Ascending aorta (tissue), 2 donors: ENCODE measurements at regions not wholly inside any gene's neighbourhood (a gene's known extent, or its start where the extent isn't known, plus 50 kb on each side); places are given as distances from the start of the nearest gene placed in this dataset.

Experiments
- DNase-seq, 2 donors: peaks; one replicate each; pipeline ENCODE4 v3.0.0-alpha.2; 2019; ENCODE audit warnings: low spot score in 2 of 2
- H3K27ac ChIP-seq, 2 donors: fragments of 200-600 bp; sonication (generic); one replicate each; pipeline ENCODE4 v1.5.1; 2016 to 2017; ENCODE audit warnings: mild to moderate bottlenecking in 1 of 2
- H3K27me3 ChIP-seq: fragments of 200-600 bp; sonication (generic); one replicate; pipeline ENCODE4 v1.5.1; 2017
- H3K36me3 ChIP-seq, 2 donors: fragments of 200-600 bp; sonication (generic); one replicate each; pipeline ENCODE4 v1.5.1; 2016
- H3K4me1 ChIP-seq, 2 donors: fragments of 200-600 bp; sonication (generic); one replicate each; pipeline ENCODE4 v1.5.1; 2016 to 2017; ENCODE audit warnings: mild to moderate bottlenecking in 1 of 2
- H3K4me3 ChIP-seq, 2 donors: fragments of 200-600 bp; sonication (generic); one replicate each; pipeline ENCODE4 v1.5.1; 2016 to 2017; ENCODE audit warnings: mild to moderate bottlenecking in 1 of 2
- H3K9me3 ChIP-seq, 2 donors: fragments of 200-600 bp; sonication (generic); one replicate each; pipeline ENCODE4 v1.5.1; 2016
- intact Hi-C: fragments of 100-400 bp; cut with DNase I; formaldehyde crosslinking; loops from one replicate; pipeline ENCODE4 v1.15.1; 2023
- TF ChIP-seq, protein P1 (sequence below), 3 experiments: fragments of 200-600 bp in 2 of 3; fragments of 450-650 bp in 1 of 3; sonication (generic) in 2 of 3; IDR thresholded peaks; one replicate each; pipeline ENCODE4 v1.5.1; 2016 to 2019; ENCODE audit warnings: antibody characterized with exemption in 3 of 3, mild to moderate bottlenecking in 1 of 3, moderate library complexity in 1 of 3

DNA sequence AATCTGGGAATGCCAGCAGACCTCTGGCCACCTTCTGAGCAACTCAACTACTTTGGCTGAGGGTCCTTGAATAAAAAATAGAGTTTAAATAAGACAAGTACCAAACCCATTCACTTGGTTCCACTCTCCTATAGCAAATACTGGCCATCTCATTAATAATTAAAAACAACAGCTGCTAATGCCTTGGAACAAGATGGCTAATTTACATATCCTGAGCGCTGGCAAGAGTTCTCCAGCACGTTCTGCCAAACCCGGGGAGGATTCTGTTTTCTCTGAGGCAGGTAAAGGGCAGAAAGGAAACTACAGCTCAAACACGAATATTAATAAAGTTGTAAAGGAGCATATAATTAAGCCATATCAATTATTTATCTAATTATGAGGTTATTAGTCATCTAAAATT lies 1123.7 kb downstream of the TDRD15 start:
- intact Hi-C loops = no loop called here
- H3K9me3 ChIP-seq = no peaks in the 10 kb centered on the region
- DNase-seq = no peak
- H3K27me3 ChIP-seq = no peaks in the 10 kb centered on the region
- no peak overlapping the region for H3K4me3 ChIP-seq
- no peaks in the 10 kb centered on the region for H3K36me3 ChIP-seq
- no peak overlapping the region for H3K27ac ChIP-seq
- no peaks in the 10 kb centered on the region for H3K4me1 ChIP-seq
- TF ChIP-seq, protein P1, sequence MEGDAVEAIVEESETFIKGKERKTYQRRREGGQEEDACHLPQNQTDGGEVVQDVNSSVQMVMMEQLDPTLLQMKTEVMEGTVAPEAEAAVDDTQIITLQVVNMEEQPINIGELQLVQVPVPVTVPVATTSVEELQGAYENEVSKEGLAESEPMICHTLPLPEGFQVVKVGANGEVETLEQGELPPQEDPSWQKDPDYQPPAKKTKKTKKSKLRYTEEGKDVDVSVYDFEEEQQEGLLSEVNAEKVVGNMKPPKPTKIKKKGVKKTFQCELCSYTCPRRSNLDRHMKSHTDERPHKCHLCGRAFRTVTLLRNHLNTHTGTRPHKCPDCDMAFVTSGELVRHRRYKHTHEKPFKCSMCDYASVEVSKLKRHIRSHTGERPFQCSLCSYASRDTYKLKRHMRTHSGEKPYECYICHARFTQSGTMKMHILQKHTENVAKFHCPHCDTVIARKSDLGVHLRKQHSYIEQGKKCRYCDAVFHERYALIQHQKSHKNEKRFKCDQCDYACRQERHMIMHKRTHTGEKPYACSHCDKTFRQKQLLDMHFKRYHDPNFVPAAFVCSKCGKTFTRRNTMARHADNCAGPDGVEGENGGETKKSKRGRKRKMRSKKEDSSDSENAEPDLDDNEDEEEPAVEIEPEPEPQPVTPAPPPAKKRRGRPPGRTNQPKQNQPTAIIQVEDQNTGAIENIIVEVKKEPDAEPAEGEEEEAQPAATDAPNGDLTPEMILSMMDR (IDR thresholded peaks at IDR 0.05) = no peak

DNA sequence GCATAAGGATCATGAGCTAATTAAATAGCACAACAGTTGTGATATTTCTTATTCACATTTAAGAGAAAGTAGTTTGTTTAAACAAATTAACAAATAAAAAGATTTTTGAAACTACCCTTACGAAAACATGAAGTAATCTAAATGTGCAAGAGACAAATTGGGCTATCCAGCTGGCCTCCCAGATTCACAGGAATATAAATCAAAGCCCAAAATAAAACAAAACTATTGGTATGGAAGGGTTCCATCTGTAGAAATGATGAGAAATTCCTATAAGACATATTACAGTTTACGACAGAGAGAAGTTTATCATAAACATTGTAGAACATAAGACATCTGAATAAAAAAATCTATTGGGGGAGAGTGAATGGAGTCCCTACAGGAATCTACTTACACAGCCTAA lies 1125.1 kb downstream of the TDRD15 start:
- no peaks in the 10 kb centered on the region for H3K36me3 ChIP-seq
- H3K9me3 ChIP-seq = no peaks in the 10 kb centered on the region
- TF ChIP-seq, protein P1 (IDR thresholded peaks at IDR 0.05) = no peak
- no peak overlapping the region for H3K27ac ChIP-seq
- H3K4me3 ChIP-seq = no peak overlapping the region
- H3K4me1 ChIP-seq = no peaks in the 10 kb centered on the region
- H3K27me3 ChIP-seq = no peaks in the 10 kb centered on the region
- DNase-seq = no peak
- intact Hi-C loops = no loop called here

DNA sequence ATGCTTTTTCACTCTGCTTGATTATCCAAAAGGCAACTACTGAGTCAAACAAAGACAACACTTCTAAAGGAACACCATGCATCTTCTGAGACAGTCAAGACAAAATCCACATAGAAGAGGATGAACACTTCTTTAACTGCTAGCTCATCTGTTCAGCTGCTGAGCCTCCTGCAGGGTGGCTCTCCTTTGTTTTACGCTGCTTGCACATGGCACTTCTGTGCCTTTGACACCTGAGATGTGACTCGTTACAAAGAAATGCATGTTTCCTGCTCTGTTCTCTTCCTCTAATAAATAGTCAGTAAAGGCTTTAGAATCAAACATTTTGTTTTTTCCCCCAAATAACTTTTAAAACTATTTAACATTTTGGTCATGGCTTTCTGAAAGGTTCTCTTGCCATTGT lies 1129.4 kb downstream of the TDRD15 start:
- TF ChIP-seq, protein P1 (IDR thresholded peaks at IDR 0.05) = no peak
- intact Hi-C loops = no loop called here
- H3K27me3 ChIP-seq = no peaks in the 10 kb centered on the region
- DNase-seq = no peak
- no peaks in the 10 kb centered on the region for H3K36me3 ChIP-seq
- H3K4me1 ChIP-seq = no peaks in the 10 kb centered on the region
- no peaks in the 10 kb centered on the region for H3K9me3 ChIP-seq
- H3K27ac ChIP-seq = no peak overlapping the region
- H3K4me3 ChIP-seq = no peak overlapping the region

DNA sequence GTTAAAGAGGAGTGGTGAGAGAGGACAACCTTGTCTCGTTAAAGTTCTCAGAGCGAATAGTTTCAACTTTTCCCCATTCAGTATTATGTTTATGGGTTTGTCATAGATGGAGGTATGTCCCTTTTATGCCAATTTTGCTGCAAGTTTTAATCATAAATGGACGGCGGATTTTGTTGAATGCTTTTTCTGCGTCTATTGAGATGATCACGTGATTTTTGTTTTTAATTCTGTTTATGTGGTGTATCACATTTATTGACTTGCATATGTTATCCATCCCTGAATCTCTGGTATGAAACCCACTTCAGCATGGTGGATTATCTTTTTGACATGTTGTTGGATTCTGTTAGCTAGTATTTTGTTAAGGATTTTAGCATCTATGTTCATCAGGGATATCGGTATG lies 1123.8 kb upstream of the KLHL29 start:
- no peak for DNase-seq
- no peaks in the 10 kb centered on the region for H3K36me3 ChIP-seq
- no peaks in the 10 kb centered on the region for H3K4me1 ChIP-seq
- TF ChIP-seq, protein P1 (IDR thresholded peaks at IDR 0.05) = no peak
- no peak overlapping the region for H3K27ac ChIP-seq
- intact Hi-C loops = no loop called here
- H3K9me3 ChIP-seq = no peaks in the 10 kb centered on the region
- no peaks in the 10 kb centered on the region for H3K27me3 ChIP-seq
- no peak overlapping the region for H3K4me3 ChIP-seq

DNA sequence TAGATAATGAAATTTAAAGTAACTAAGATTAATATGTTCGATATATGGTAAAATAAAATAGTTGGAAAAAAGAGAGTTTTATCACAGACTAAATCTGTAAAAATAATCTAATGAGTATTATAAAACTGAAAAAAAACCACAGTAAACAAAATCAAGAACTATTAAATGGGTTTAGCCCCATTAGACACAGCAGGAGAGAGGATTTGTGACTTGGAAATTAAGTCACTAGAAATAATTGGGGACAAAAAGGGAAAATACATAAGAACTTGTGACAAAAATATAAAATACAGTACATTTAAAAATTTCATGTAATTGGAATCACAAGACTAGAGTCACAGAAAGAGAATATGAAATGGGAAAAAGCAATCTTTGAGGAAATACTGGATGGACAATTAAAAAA lies 1114.6 kb upstream of the KLHL29 start:
- H3K27me3 ChIP-seq = no peaks in the 10 kb centered on the region
- DNase-seq = no peak
- H3K27ac ChIP-seq = no peak overlapping the region
- no peaks in the 10 kb centered on the region for H3K4me1 ChIP-seq
- TF ChIP-seq, protein P1 (IDR thresholded peaks at IDR 0.05) = no peak
- H3K9me3 ChIP-seq = no peaks in the 10 kb centered on the region
- no peaks in the 10 kb centered on the region for H3K36me3 ChIP-seq
- H3K4me3 ChIP-seq = no peak overlapping the region
- intact Hi-C loops = no loop called here

DNA sequence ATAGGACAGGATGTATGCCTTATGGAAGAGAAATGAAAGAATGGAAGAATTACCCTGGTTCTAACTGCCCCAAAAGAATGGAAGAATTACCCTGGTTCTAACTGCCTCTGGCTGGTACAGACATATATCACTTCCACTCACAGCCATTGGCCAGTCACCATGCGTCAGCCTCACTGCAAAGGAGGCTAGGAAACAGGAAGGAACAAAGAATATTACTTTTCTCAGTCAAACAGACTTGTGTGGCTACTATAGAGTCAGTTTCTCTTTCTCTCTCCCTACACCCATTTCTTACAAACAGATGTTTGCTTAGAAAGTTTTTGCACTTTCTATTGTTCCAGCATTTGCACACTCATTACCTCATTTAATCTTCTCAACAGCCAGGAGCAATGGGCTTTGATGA lies 1111.1 kb upstream of the KLHL29 start:
- intact Hi-C loops = no loop called here
- Histone ChIP-seq H3K9me3 (no peaks in the 10 kb centered on the region), H3K4me1 (no peaks in the 10 kb centered on the region), H3K27me3 (no peaks in the 10 kb centered on the region), H3K27ac (no peak overlapping the region), H3K36me3 (no peaks in the 10 kb centered on the region), H3K4me3 (no peak overlapping the region)
- no peak for DNase-seq
- TF ChIP-seq, protein P1 (IDR thresholded peaks at IDR 0.05) = no peak
